Panc1 (cell line): ENCODE measurements at regions not wholly inside any gene's neighbourhood (a gene's known extent, or its start where the extent isn't known, plus 50 kb on each side); places are given as distances from the start of the nearest gene placed in this dataset.

Source experiments
- ATAC-seq: fragments of 200-7000 bp; cut with Tn5 transposase; 2 replicates; pipeline ENCODE4 v1.9.1; 2020; ENCODE audit warnings: mild to moderate bottlenecking, moderate library complexity
- BruUV-seq: library from RNA; stranded (reverse); fragments of 400-500 nt; replicated peaks from 2 replicates; lab custom pipeline; 2021; lab: Mats Ljungman, UMichigan
- CTCF ChIA-PET: fragments of 300-600 bp; sonication (Branson Sonifier 250); formaldehyde crosslinking; loops from one replicate; lab custom pipeline; 2022; ENCODE audit warnings: antibody characterized with exemption; lab: Charles Lee
- POLR2A ChIA-PET: fragments of 300-600 bp; sonication (Branson Sonifier 250); formaldehyde crosslinking; loops from one replicate; lab custom pipeline; 2022; ENCODE audit warnings: antibody characterized with exemption; lab: Charles Lee
- DNase-seq: peaks from one replicate; pipeline ENCODE4 v3.0.0-alpha.2; 2010; ENCODE audit warnings: low read depth, low spot score
- H3K27ac ChIP-seq: 2 replicates; pipeline ENCODE4 v1.5.1; 2011; ENCODE audit warnings: mild to moderate bottlenecking, low read length, inconsistent platforms
- H3K27me3 ChIP-seq: fragments of 200-500 bp; sonication (Bioruptor generic); 2 replicates; pipeline ENCODE4 v1.6.0; 2014; ENCODE audit warnings: low read length, inconsistent platforms; ENCODE audit not compliant: control insufficient read depth, insufficient read depth
- H3K36me3 ChIP-seq: fragments of 200-500 bp; sonication (Bioruptor generic); 2 replicates; pipeline ENCODE4 v1.5.1; 2014; ENCODE audit warnings: inconsistent platforms, mild to moderate bottlenecking, low read length, moderate library complexity; ENCODE audit not compliant: control insufficient read depth, insufficient read depth
- H3K4me1 ChIP-seq: 2 replicates; pipeline ENCODE4 v1.5.1; 2011; ENCODE audit warnings: inconsistent platforms, mild to moderate bottlenecking, low read length, moderate library complexity; ENCODE audit not compliant: control insufficient read depth, insufficient read depth
- H3K4me3 ChIP-seq, 2 experiments: 2 replicates each; pipeline ENCODE4 v1.5.1; 2011 to 2012; ENCODE audit warnings: low read depth in 2 of 2, low read length in 2 of 2, mild to moderate bottlenecking in 2 of 2, inconsistent platforms in 1 of 2, moderate library complexity in 1 of 2
- H3K9me3 ChIP-seq: fragments of 200-500 bp; sonication (Bioruptor generic); 2 replicates; pipeline ENCODE4 v1.5.1; 2014; ENCODE audit warnings: low read depth, mild to moderate bottlenecking, inconsistent platforms, low read length, moderate library complexity; ENCODE audit not compliant: control insufficient read depth, insufficient read depth
- POLR2AphosphoS5 ChIP-seq: IDR thresholded peaks from 2 replicates; pipeline ENCODE4 v1.6.1; 2012; ENCODE audit warnings: mild to moderate bottlenecking, low read depth, low read length, moderate library complexity
- SIN3A ChIP-seq: IDR thresholded peaks from 2 replicates; pipeline ENCODE4 v1.6.1; 2012; ENCODE audit warnings: low read depth, mild to moderate bottlenecking, low read length, moderate library complexity, borderline replicate concordance; ENCODE audit not compliant: insufficient read depth
- TCF7L2 ChIP-seq: IDR thresholded peaks from 2 replicates; pipeline ENCODE4 v1.6.1; 2011; ENCODE audit warnings: mild to moderate bottlenecking, low read depth, low read length, inconsistent platforms
- in situ Hi-C: cut with HindIII; loops from 2 replicates; pipeline ENCODE4 v1.10.0; 2016; ENCODE audit warnings: low sequenced_read_pairs, low pct_unique_long_range_greater_than_20kb
- intact Hi-C: fragments of 100-400 bp; cut with micrococcal nuclease; formaldehyde crosslinking; loops from one replicate; pipeline ENCODE4 v1.10.0; 2022; ENCODE audit not compliant: unreplicated experiment
- TF ChIP-seq, protein P1 (sequence below), 2 experiments: IDR thresholded peaks; 2 replicates each; pipeline ENCODE4 v1.6.1; 2011 to 2012; ENCODE audit warnings: low read depth in 2 of 2, control low read depth in 1 of 2, low read length in 1 of 2, mild to moderate bottlenecking in 1 of 2, moderate library complexity in 1 of 2; ENCODE audit not compliant: insufficient read depth in 1 of 2
- TF ChIP-seq, protein P2 (sequence below): fragments of 450-650 bp; IDR thresholded peaks from 2 replicates; pipeline ENCODE4 v1.5.1; 2017; ENCODE audit warnings: mild to moderate bottlenecking

DNA sequence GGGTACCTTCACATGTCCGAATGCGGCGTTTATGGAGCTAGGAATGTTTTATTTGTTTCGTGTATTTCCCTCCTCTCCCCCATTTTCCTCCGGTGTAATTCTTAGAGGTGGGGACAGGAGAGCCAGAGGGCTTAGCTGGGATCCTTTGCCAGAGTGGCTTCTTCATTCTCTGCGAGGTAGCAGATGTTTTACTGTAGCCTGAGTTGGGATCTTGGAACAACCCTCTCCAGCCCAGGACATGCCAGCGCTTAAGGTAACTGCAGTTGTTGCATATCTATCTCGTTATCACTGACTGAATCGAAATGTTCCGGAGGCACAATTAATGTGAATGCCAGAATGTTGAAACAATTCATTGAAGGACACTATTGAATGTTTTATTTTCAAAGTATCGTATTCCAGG lies 59.0 kb upstream of the DYNLT3 start:
- TF ChIP-seq SIN3A = no peak
- TF ChIP-seq POLR2AphosphoS5 = no peak
- no peak for TF ChIP-seq TCF7L2
- TF ChIP-seq, protein P1, sequence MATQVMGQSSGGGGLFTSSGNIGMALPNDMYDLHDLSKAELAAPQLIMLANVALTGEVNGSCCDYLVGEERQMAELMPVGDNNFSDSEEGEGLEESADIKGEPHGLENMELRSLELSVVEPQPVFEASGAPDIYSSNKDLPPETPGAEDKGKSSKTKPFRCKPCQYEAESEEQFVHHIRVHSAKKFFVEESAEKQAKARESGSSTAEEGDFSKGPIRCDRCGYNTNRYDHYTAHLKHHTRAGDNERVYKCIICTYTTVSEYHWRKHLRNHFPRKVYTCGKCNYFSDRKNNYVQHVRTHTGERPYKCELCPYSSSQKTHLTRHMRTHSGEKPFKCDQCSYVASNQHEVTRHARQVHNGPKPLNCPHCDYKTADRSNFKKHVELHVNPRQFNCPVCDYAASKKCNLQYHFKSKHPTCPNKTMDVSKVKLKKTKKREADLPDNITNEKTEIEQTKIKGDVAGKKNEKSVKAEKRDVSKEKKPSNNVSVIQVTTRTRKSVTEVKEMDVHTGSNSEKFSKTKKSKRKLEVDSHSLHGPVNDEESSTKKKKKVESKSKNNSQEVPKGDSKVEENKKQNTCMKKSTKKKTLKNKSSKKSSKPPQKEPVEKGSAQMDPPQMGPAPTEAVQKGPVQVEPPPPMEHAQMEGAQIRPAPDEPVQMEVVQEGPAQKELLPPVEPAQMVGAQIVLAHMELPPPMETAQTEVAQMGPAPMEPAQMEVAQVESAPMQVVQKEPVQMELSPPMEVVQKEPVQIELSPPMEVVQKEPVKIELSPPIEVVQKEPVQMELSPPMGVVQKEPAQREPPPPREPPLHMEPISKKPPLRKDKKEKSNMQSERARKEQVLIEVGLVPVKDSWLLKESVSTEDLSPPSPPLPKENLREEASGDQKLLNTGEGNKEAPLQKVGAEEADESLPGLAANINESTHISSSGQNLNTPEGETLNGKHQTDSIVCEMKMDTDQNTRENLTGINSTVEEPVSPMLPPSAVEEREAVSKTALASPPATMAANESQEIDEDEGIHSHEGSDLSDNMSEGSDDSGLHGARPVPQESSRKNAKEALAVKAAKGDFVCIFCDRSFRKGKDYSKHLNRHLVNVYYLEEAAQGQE (IDR thresholded peaks at IDR 0.05; ENCODE audit: insufficient read depth in 1 of 2, low read depth in 2 of 2, low read length in 1 of 2) = no peak
- TF ChIP-seq, protein P2, sequence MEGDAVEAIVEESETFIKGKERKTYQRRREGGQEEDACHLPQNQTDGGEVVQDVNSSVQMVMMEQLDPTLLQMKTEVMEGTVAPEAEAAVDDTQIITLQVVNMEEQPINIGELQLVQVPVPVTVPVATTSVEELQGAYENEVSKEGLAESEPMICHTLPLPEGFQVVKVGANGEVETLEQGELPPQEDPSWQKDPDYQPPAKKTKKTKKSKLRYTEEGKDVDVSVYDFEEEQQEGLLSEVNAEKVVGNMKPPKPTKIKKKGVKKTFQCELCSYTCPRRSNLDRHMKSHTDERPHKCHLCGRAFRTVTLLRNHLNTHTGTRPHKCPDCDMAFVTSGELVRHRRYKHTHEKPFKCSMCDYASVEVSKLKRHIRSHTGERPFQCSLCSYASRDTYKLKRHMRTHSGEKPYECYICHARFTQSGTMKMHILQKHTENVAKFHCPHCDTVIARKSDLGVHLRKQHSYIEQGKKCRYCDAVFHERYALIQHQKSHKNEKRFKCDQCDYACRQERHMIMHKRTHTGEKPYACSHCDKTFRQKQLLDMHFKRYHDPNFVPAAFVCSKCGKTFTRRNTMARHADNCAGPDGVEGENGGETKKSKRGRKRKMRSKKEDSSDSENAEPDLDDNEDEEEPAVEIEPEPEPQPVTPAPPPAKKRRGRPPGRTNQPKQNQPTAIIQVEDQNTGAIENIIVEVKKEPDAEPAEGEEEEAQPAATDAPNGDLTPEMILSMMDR = no peak
- ChIA-PET POLR2A (no interaction called here), CTCF (no interaction called here)
- Histone ChIP-seq H3K4me3 (peak overlapping the region in 1 of 2 experiments; percentile 37; a peak in 2 of 4 replicates), H3K9me3 (no peaks in the 10 kb centered on the region), H3K4me1 (no peaks in the 10 kb centered on the region), H3K27ac (no peak overlapping the region), H3K36me3 (no peaks in the 10 kb centered on the region), H3K27me3 (peaks cover 4% of the 10 kb centered on the region; the same call in 1 of the 2 replicates)
- no TSS peak for BruUV-seq
- intact Hi-C loops = no loop called here
- no peak for DNase-seq
- in situ Hi-C loops = no loop called here
- ATAC-seq = no peak

DNA sequence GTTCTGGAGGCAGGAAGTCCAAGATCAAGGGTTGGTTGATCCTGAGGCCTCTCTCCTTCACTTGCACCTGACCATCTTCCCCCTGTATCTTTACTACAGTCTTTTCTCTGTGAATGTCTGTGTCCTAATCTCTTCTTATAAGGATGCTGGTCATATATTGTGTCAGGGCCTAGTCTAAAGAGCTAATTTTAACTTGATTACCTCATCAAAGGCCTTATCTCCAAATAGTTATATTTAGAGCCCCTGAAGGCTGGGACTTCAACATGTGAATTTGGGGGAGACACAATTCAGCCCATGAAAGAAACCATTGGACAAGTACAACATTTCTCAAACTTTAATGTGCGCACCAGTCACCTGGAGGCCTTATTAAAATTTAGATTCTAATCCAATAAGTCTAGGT lies 62.8 kb upstream of the DYNLT3 start:
- Histone ChIP-seq H3K4me1 (no peaks in the 10 kb centered on the region), H3K27ac (no peak overlapping the region), H3K27me3 (peaks cover 4% of the 10 kb centered on the region; the same call in 1 of the 2 replicates), H3K9me3 (no peaks in the 10 kb centered on the region), H3K36me3 (no peaks in the 10 kb centered on the region), H3K4me3 (no peak overlapping the region)
- ATAC-seq (no peak), DNase-seq (no peak)
- BruUV-seq = no TSS peak
- ChIA-PET POLR2A (no interaction called here), CTCF (no interaction called here)
- intact Hi-C loops (no loop called here), in situ Hi-C loops (no loop called here)
- TF ChIP-seq POLR2AphosphoS5 (no peak), TCF7L2 (no peak), SIN3A (no peak)

DNA sequence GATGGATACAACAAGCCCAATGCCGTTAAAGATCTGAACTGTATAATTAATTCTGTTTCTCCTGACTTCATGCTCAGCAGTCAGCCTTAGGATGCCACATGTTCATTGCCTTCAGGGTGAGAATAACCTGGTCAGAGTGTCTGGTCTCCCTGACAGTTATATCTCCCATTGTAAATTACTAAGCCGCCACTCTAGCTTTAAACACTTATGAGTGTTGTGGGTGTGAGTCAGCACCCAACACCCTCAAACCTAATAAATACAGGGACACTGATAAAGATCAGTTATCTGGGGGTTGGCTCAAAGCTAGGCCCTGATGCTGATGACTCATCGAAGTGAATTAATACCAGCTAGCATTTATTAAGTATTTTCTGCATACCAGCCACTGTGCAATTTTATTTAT lies 64.9 kb upstream of the DYNLT3 start:
- H3K27ac ChIP-seq = no peak overlapping the region
- TF ChIP-seq, protein P1 (IDR thresholded peaks at IDR 0.05; ENCODE audit: insufficient read depth in 1 of 2, low read depth in 2 of 2, low read length in 1 of 2) = no peak
- TF ChIP-seq SIN3A (no peak), POLR2AphosphoS5 (no peak)
- TF ChIP-seq, protein P2 = no peak
- no peaks in the 10 kb centered on the region for H3K36me3 ChIP-seq
- ATAC-seq (no peak; the same call in 1 of the 2 replicates), DNase-seq (no peak)
- in situ Hi-C loops (no loop called here), intact Hi-C loops (no loop called here)
- CTCF ChIA-PET = no interaction called here
- H3K4me1 ChIP-seq = no peaks in the 10 kb centered on the region
- no TSS peak for BruUV-seq
- no peak overlapping the region for H3K4me3 ChIP-seq
- H3K27me3 ChIP-seq = no peaks in the 10 kb centered on the region; the same call in 1 of the 2 replicates
- POLR2A ChIA-PET = no interaction called here
- no peaks in the 10 kb centered on the region for H3K9me3 ChIP-seq
